Caco-2 (cell line): ENCODE measurements at regions not wholly inside any gene's neighbourhood (a gene's known extent, or its start where the extent isn't known, plus 50 kb on each side); places are given as distances from the start of the nearest gene placed in this dataset.

ENCODE experiments used
- BruUV-seq: library from RNA; stranded (reverse); fragments of 400-500 nt; replicated peaks from 2 replicates; lab custom pipeline; 2021; lab: Mats Ljungman, UMichigan
- CTCF ChIA-PET: fragments of 300-600 bp; sonication (Branson Sonifier 250); formaldehyde crosslinking; loops from one replicate; lab custom pipeline; 2022; ENCODE audit warnings: antibody characterized with exemption; lab: Charles Lee
- POLR2A ChIA-PET: fragments of 300-600 bp; sonication (Branson Sonifier 250); formaldehyde crosslinking; loops from one replicate; lab custom pipeline; 2022; ENCODE audit warnings: antibody characterized with exemption; lab: Charles Lee
- DNase-seq, 2 experiments: peaks; one replicate each; pipeline versions ENCODE4 v3.0.0 to v3.0.0-alpha.2; 2020 to 2022
- H3K27me3 ChIP-seq: replicated peaks from 2 replicates; pipeline ENCODE4 v1.6.0; 2011; ENCODE audit warnings: low read length; ENCODE audit not compliant: control insufficient read depth, insufficient read depth
- H3K36me3 ChIP-seq: 2 replicates; pipeline ENCODE4 v1.5.1; 2011; ENCODE audit warnings: low read length; ENCODE audit not compliant: control insufficient read depth, insufficient read depth
- H3K4me1 ChIP-seq: fragments of 250-450 bp; sonication (Bioruptor Pico); 2 replicates; pipeline ENCODE4 v1.5.1; 2020; ENCODE audit warnings: mild to moderate bottlenecking
- H3K4me3 ChIP-seq: 2 replicates; pipeline ENCODE4 v1.5.1; 2011; ENCODE audit warnings: low read depth, mild to moderate bottlenecking, control low read depth, low read length
- H3K9me3 ChIP-seq: fragments of 250-450 bp; sonication (Bioruptor Pico); 2 replicates; pipeline ENCODE4 v1.5.1; 2020; ENCODE audit warnings: mild to moderate bottlenecking, moderate library complexity
- H3K27ac Mint-ChIP-seq: one replicate; pipeline ENCODE4 v1.8.0; 2022; ENCODE audit warnings: mixed read lengths; ENCODE audit not compliant: unreplicated experiment
- H3K27me3 Mint-ChIP-seq: one replicate; pipeline ENCODE4 v1.8.0; 2022; ENCODE audit warnings: mixed read lengths; ENCODE audit not compliant: insufficient read depth, unreplicated experiment
- H3K36me3 Mint-ChIP-seq: one replicate; pipeline ENCODE4 v1.8.0; 2022; ENCODE audit warnings: mild to moderate bottlenecking, mixed read lengths; ENCODE audit not compliant: insufficient read depth, unreplicated experiment
- H3K4me1 Mint-ChIP-seq: one replicate; pipeline ENCODE4 v1.8.0; 2022; ENCODE audit warnings: low read depth, mixed read lengths; ENCODE audit not compliant: unreplicated experiment
- H3K4me3 Mint-ChIP-seq: one replicate; pipeline ENCODE4 v1.8.0; 2022; ENCODE audit warnings: mild to moderate bottlenecking, moderate library complexity, mixed read lengths; ENCODE audit not compliant: unreplicated experiment
- H3K9me3 Mint-ChIP-seq: one replicate; pipeline ENCODE4 v1.8.0; 2022; ENCODE audit warnings: mixed read lengths; ENCODE audit not compliant: unreplicated experiment
- CTCF ChIP-seq, 2 experiments: fragments of 200-600 bp in 1 of 2; IDR thresholded peaks; 1 replicate in 1 of 2; 2 replicates in 1 of 2; pipeline versions ENCODE4 v1.5.1 to v1.8.0; 2011 to 2022; ENCODE audit warnings: antibody characterized with exemption in 1 of 2, control low read depth in 1 of 2, inconsistent platforms in 1 of 2, low read depth in 1 of 2, low read length in 1 of 2, mild to moderate bottlenecking in 1 of 2, moderate library complexity in 1 of 2; ENCODE audit not compliant: insufficient read depth in 1 of 2, severe bottlenecking in 1 of 2, unreplicated experiment in 1 of 2
- intact Hi-C: fragments of 100-400 bp; cut with micrococcal nuclease; formaldehyde crosslinking; loops from one replicate; pipeline ENCODE4 v1.10.0; 2022; ENCODE audit not compliant: unreplicated experiment

GRCh38 chr1:59100708-59101374 lies 196.1 kb upstream of the FGGY start:
- Mint-ChIP-seq H3K36me3 (no peaks in the 10 kb centered on the region), H3K4me3 (no peak overlapping the region), H3K9me3 (no peaks in the 10 kb centered on the region), H3K27me3 (no peaks in the 10 kb centered on the region), H3K27ac (no peak overlapping the region), H3K4me1 (no peaks in the 10 kb centered on the region)
- intact Hi-C loops, result no loop called here
- Histone ChIP-seq H3K4me3 (no peak overlapping the region), H3K9me3 (peaks cover 4% of the 10 kb centered on the region; the same call in 1 of the 2 replicates), H3K27me3 (no peaks in the 10 kb centered on the region), H3K36me3 (no peaks in the 10 kb centered on the region), H3K4me1 (no peaks in the 10 kb centered on the region)
- ChIA-PET CTCF (no interaction called here), POLR2A (no interaction called here)
- no peak for TF ChIP-seq CTCF (IDR thresholded peaks at IDR 0.05; ENCODE audit: insufficient read depth in 1 of 2, low read depth in 1 of 2, low read length in 1 of 2, severe bottlenecking in 1 of 2, unreplicated experiment in 1 of 2)
- no peak for DNase-seq
- BruUV-seq, result no TSS peak

- no peak for DNase-seq
- ChIA-PET CTCF (no interaction called here), POLR2A (no interaction called here)
- Mint-ChIP-seq H3K4me1 (no peaks in the 10 kb centered on the region), H3K27me3 (no peaks in the 10 kb centered on the region), H3K36me3 (no peaks in the 10 kb centered on the region), H3K9me3 (no peaks in the 10 kb centered on the region), H3K27ac (no peak overlapping the region), H3K4me3 (no peak overlapping the region)
- no peak overlapping the region for H3K4me3 ChIP-seq
- H3K9me3 ChIP-seq, result peaks cover 4% of the 10 kb centered on the region; the same call in 1 of the 2 replicates
- H3K4me1 ChIP-seq, result no peaks in the 10 kb centered on the region
- BruUV-seq, result no TSS peak
- H3K27me3 ChIP-seq, result no peaks in the 10 kb centered on the region
- no peaks in the 10 kb centered on the region for H3K36me3 ChIP-seq
- intact Hi-C loops, result no loop called here
- no peak for TF ChIP-seq CTCF (IDR thresholded peaks at IDR 0.05; ENCODE audit: insufficient read depth in 1 of 2, low read depth in 1 of 2, low read length in 1 of 2, severe bottlenecking in 1 of 2, unreplicated experiment in 1 of 2)
Observed at GRCh38 chr1:59101518-59101917, 195.4 kb upstream of the FGGY start.

- H3K4me1 ChIP-seq, result no peaks in the 10 kb centered on the region
- H3K9me3 Mint-ChIP-seq, result no peaks in the 10 kb centered on the region
- no peaks in the 10 kb centered on the region for H3K27me3 Mint-ChIP-seq
- DNase-seq, result no peak
- TF ChIP-seq CTCF (IDR thresholded peaks at IDR 0.05; ENCODE audit: insufficient read depth in 1 of 2, low read depth in 1 of 2, low read length in 1 of 2, severe bottlenecking in 1 of 2, unreplicated experiment in 1 of 2), result no peak
- ChIA-PET CTCF (no interaction called here), POLR2A (no interaction called here)
- no peaks in the 10 kb centered on the region for H3K36me3 Mint-ChIP-seq
- H3K36me3 ChIP-seq, result no peaks in the 10 kb centered on the region
- intact Hi-C loops, result no loop called here
- no peak overlapping the region for H3K4me3 ChIP-seq
- no peak overlapping the region for H3K27ac Mint-ChIP-seq
- H3K9me3 ChIP-seq, result peaks cover 4% of the 10 kb centered on the region; the same call in 1 of the 2 replicates
- H3K4me3 Mint-ChIP-seq, result no peak overlapping the region
- BruUV-seq, result no TSS peak
- H3K4me1 Mint-ChIP-seq, result no peaks in the 10 kb centered on the region
- H3K27me3 ChIP-seq, result no peaks in the 10 kb centered on the region
Observed at GRCh38 chr1:59103457-59103856, 193.4 kb upstream of the FGGY start.
